Retina (tissue), 1 donor: ENCODE measurements at regions not wholly inside any gene's neighbourhood (a gene's known extent, or its start where the extent isn't known, plus 50 kb on each side); places are given as distances from the start of the nearest gene placed in this dataset.

Source experiments
- DNase-seq: peaks from one replicate; pipeline ENCODE4 v3.0.0-alpha.2; 2016

GRCh38 chr18:37778417-37779165 is 213.0 kb upstream of the CELF4 start:
- peak; percentile 89 for DNase-seq

GRCh38 chr18:37769826-37770225 is 204.2 kb upstream of the CELF4 start:
- no peak for DNase-seq

GRCh38 chr18:37764541-37765288 is 199.1 kb upstream of the CELF4 start:
- DNase-seq = no peak

GRCh38 chr18:37762076-37762621 is 196.6 kb upstream of the CELF4 start:
- DNase-seq = no peak

GRCh38 chr18:37754141-37754540 is 188.5 kb upstream of the CELF4 start:
- no peak for DNase-seq

GRCh38 chr18:37742436-37742835 is 176.8 kb upstream of the CELF4 start:
- DNase-seq = peak; percentile 55

- DNase-seq = no peak
These were observed 175.5 kb upstream of the CELF4 start for GRCh38 chr18:37741032-37741623.

GRCh38 chr18:37734406-37734805 is 168.8 kb upstream of the CELF4 start:
- DNase-seq = no peak

- no peak for DNase-seq
These were observed 164.1 kb upstream of the CELF4 start for GRCh38 chr18:37729716-37730115.

GRCh38 chr18:37724206-37724605 is 158.6 kb upstream of the CELF4 start:
- DNase-seq = no peak

- no peak for DNase-seq
These were observed 156.2 kb upstream of the CELF4 start for GRCh38 chr18:37721544-37722522.

GRCh38 chr18:37720663-37721062 is 155.1 kb upstream of the CELF4 start:
- DNase-seq = peak; percentile 5

GRCh38 chr18:37717656-37718055 is 152.1 kb upstream of the CELF4 start:
- DNase-seq = no peak

GRCh38 chr18:37717098-37717497 is 151.5 kb upstream of the CELF4 start:
- no peak for DNase-seq

- no peak for DNase-seq
These were observed 150.6 kb upstream of the CELF4 start for GRCh38 chr18:37716106-37716735.

GRCh38 chr18:37714691-37715090 is 149.1 kb upstream of the CELF4 start:
- no peak for DNase-seq

- no peak for DNase-seq
These were observed 147.2 kb upstream of the CELF4 start for GRCh38 chr18:37712776-37713175.

GRCh38 chr18:37711766-37712505 is 146.3 kb upstream of the CELF4 start:
- DNase-seq = no peak

GRCh38 chr18:37710726-37711125 is 145.1 kb upstream of the CELF4 start:
- DNase-seq = no peak

- DNase-seq = no peak
These were observed 144.1 kb upstream of the CELF4 start for GRCh38 chr18:37709740-37710139.

- DNase-seq = no peak
These were observed 139.4 kb upstream of the CELF4 start for GRCh38 chr18:37705016-37705415.
